ENCODE measurements at regions not wholly inside any gene's neighbourhood (a gene's known extent, or its start where the extent isn't known, plus 50 kb on each side); places are given as distances from the start of the nearest gene placed in this dataset.

DNA sequence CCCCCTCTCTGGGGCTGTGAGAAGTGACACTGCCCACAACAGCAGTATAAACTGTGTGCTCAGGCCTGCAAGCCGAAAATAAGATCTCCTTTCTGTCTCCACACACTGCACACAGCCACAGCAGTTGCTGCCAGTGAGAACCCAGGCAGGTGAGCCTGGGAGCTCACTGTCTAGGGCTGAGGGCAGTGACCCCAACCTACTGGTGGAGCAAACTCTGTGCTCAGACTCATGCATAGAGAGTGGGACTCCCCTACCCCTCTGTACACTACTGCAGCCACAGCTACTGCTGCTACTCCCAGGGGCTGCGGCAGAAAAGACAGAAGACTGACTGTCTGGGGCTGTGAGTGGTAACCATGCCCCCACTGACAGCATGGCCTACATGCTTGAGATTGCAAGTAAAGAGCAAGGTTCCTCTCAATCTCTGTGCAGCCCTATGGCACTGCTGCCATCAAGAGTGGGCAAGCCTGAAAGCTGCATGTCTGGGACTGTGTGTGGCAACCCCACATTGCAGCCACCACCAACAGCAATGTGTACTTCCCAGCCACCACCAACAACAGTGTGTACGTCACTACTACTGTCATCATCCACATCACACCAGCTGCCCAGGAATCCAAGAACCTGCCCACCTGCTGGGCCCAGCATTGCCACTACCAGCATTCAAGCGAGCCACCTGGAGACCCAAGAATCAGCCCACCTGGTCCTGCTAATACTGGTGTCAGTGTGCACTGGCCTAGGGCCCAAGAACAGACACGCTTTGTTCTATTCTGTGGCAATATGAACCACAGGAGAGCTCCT, 226.1 kb downstream of the XPNPEP1 start:
- no peaks in the 10 kb centered on the region for H3F3A ChIP-seq (replicated peaks; ENCODE audit: low read depth)

More for the DNA sequence above, 226.1 kb downstream of the XPNPEP1 start:
- no peaks in the 10 kb centered on the region for H3K36me3 ChIP-seq (ENCODE audit: insufficient read depth)
- DNase-seq (ENCODE audit: low spot score) (no peak), ATAC-seq (no peak)
- no peaks in the 10 kb centered on the region for H3K4me1 Mint-ChIP-seq
- H3K4me1 ChIP-seq (ENCODE audit: insufficient read depth) = no peaks in the 10 kb centered on the region
- H4K20me1 ChIP-seq (replicated peaks; ENCODE audit: insufficient read depth) = no peaks in the 10 kb centered on the region
- H3K4me3 ChIP-seq = no peak overlapping the region
- no peaks in the 10 kb centered on the region; the same call in 2 of the 3 replicates for H3K9me3 Mint-ChIP-seq
- H3K9me2 ChIP-seq (ENCODE audit: insufficient read depth) = no peaks in the 10 kb centered on the region; the same call in 1 of the 2 replicates
- no peaks in the 10 kb centered on the region for H3K36me3 Mint-ChIP-seq (ENCODE audit: low read depth)
- TF ChIP-seq ZNF331 (CRISPR knock-in tag; IDR thresholded peaks at IDR 0.05; ENCODE audit: low read depth) = no peak
- TF ChIP-seq EZH2 (IDR thresholded peaks at IDR 0.05; ENCODE audit: low read depth, unreplicated experiment) = no peak
- TF ChIP-seq ZNF114 (CRISPR knock-in tag; IDR thresholded peaks at IDR 0.05) = no peak
- no peak for TF ChIP-seq POLR2AphosphoS5 (IDR thresholded peaks at IDR 0.05; ENCODE audit: low read depth)
- TF ChIP-seq CREB1 (CRISPR knock-in tag; IDR thresholded peaks at IDR 0.05; ENCODE audit: low read depth) = no peak
- TF ChIP-seq, protein P1, sequence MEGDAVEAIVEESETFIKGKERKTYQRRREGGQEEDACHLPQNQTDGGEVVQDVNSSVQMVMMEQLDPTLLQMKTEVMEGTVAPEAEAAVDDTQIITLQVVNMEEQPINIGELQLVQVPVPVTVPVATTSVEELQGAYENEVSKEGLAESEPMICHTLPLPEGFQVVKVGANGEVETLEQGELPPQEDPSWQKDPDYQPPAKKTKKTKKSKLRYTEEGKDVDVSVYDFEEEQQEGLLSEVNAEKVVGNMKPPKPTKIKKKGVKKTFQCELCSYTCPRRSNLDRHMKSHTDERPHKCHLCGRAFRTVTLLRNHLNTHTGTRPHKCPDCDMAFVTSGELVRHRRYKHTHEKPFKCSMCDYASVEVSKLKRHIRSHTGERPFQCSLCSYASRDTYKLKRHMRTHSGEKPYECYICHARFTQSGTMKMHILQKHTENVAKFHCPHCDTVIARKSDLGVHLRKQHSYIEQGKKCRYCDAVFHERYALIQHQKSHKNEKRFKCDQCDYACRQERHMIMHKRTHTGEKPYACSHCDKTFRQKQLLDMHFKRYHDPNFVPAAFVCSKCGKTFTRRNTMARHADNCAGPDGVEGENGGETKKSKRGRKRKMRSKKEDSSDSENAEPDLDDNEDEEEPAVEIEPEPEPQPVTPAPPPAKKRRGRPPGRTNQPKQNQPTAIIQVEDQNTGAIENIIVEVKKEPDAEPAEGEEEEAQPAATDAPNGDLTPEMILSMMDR (conservative IDR thresholded peaks at IDR 0.05; ENCODE audit: low read depth in 2 of 2) = no peak
- TF ChIP-seq ETS1 (IDR thresholded peaks at IDR 0.05) = no peak
- no peak for TF ChIP-seq STAT1 (IDR thresholded peaks at IDR 0.05; ENCODE audit: unreplicated experiment)
- no peak for TF ChIP-seq ZNF462 (CRISPR knock-in tag; IDR thresholded peaks at IDR 0.05)
- no peak for TF ChIP-seq JUNB (IDR thresholded peaks at IDR 0.05; ENCODE audit: unreplicated experiment)
- TF ChIP-seq EZH2phosphoT487 (IDR thresholded peaks at IDR 0.05; ENCODE audit: unreplicated experiment) = no peak
- no peak for TF ChIP-seq NANOG (IDR thresholded peaks at IDR 0.05; ENCODE audit: borderline replicate concordance)
- TF ChIP-seq, protein P2, sequence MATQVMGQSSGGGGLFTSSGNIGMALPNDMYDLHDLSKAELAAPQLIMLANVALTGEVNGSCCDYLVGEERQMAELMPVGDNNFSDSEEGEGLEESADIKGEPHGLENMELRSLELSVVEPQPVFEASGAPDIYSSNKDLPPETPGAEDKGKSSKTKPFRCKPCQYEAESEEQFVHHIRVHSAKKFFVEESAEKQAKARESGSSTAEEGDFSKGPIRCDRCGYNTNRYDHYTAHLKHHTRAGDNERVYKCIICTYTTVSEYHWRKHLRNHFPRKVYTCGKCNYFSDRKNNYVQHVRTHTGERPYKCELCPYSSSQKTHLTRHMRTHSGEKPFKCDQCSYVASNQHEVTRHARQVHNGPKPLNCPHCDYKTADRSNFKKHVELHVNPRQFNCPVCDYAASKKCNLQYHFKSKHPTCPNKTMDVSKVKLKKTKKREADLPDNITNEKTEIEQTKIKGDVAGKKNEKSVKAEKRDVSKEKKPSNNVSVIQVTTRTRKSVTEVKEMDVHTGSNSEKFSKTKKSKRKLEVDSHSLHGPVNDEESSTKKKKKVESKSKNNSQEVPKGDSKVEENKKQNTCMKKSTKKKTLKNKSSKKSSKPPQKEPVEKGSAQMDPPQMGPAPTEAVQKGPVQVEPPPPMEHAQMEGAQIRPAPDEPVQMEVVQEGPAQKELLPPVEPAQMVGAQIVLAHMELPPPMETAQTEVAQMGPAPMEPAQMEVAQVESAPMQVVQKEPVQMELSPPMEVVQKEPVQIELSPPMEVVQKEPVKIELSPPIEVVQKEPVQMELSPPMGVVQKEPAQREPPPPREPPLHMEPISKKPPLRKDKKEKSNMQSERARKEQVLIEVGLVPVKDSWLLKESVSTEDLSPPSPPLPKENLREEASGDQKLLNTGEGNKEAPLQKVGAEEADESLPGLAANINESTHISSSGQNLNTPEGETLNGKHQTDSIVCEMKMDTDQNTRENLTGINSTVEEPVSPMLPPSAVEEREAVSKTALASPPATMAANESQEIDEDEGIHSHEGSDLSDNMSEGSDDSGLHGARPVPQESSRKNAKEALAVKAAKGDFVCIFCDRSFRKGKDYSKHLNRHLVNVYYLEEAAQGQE (IDR thresholded peaks at IDR 0.05; ENCODE audit: unreplicated experiment) = no peak
- no peaks in the 10 kb centered on the region for H3K79me2 ChIP-seq (replicated peaks; ENCODE audit: insufficient read depth)
- H3K27ac ChIP-seq (ENCODE audit: low read depth) = no peak overlapping the region
- H3K27ac Mint-ChIP-seq = no peak overlapping the region
- no peak overlapping the region for H2AFZ ChIP-seq
- no peak overlapping the region for H3K4me2 ChIP-seq
- H3K4me3 Mint-ChIP-seq = no peak overlapping the region
- peaks cover 4% of the 10 kb centered on the region for H3K27me3 Mint-ChIP-seq (ENCODE audit: insufficient read depth, low read depth, poor library complexity)
- H3K27me3 ChIP-seq (ENCODE audit: insufficient read depth) = no peaks in the 10 kb centered on the region

Data from GM23338 (cell line).